Pancreas (tissue), 10 donors: ENCODE measurements at regions not wholly inside any gene's neighbourhood (a gene's known extent, or its start where the extent isn't known, plus 50 kb on each side); places are given as distances from the start of the nearest gene placed in this dataset.
A peak's percentile ranks its signal among the peaks of the same experiment; 100 is the strongest.

ENCODE experiments used
- ATAC-seq, 4 donors: fragments of 200-7000 bp; cut with Tn5 transposase; one replicate each; pipeline versions ENCODE4 v1.8.0 to v1.9.1; 2020; ENCODE audit warnings: mild to moderate bottlenecking in 4 of 4, moderate library complexity in 4 of 4
- DNase-seq, 6 donors: peaks; one replicate each; pipeline ENCODE4 v3.0.0-alpha.2; 2020
- FAIRE-seq: peaks from 2 replicates; lab custom pipeline; 2012; peaks lifted over from hg19 to GRCh38; lab: Jason Lieb, UNC
- H3K27ac ChIP-seq, 4 donors: fragments of 200-600 bp; sonication (generic); 1 replicate in 3 of 4; 2 replicates in 1 of 4; pipeline versions ENCODE4 v1.5.0 to v1.8.0; 2020
- H3K27me3 ChIP-seq, 4 donors: fragments of 200-600 bp; one replicate each; pipeline ENCODE4 v1.8.0; 2021
- H3K36me3 ChIP-seq, 3 donors: fragments of 200-600 bp; sonication (generic) in 1 of 3; one replicate each; pipeline versions ENCODE4 v1.5.0 to v1.8.0; 2020 to 2021
- H3K4me1 ChIP-seq, 3 donors: fragments of 200-600 bp; one replicate each; pipeline ENCODE4 v1.8.0; 2021
- H3K4me3 ChIP-seq, 4 donors: fragments of 200-600 bp; sonication (generic) in 2 of 4; one replicate each; pipeline versions ENCODE4 v1.5.0 to v1.8.0; 2020 to 2021
- H3K9me3 ChIP-seq, 4 donors: fragments of 200-600 bp; one replicate each; pipeline ENCODE4 v1.8.0; 2021
- CTCF ChIP-seq, 4 donors: fragments of 200-600 bp; sonication (generic) in 3 of 4; IDR thresholded peaks; one replicate each; pipeline versions ENCODE4 v1.5.0 to v1.8.0; 2021; ENCODE audit warnings: antibody characterized with exemption in 4 of 4
- WGBS, 2 donors: extraction: QIAGEN DNeasy Blood & Tissue Kit; methylation state at CpG; one replicate each; pipeline ENCODE4 v1.1.7; 2013; 5-methylcytosine and 5-hydroxymethylcytosine counted together
- intact Hi-C, 3 donors: fragments of 100-400 bp; cut with DNase I; formaldehyde crosslinking; loops; one replicate each; pipeline versions ENCODE4 v1.11.1 to v1.14.2; 2022
- donor health status: healthy with polysubstance abuse.
- donor health status: DM: no; HTN: no; CAD: no; lungs with moderate emphysema.
- donor health status: DM: no; HTN: no; CAD: no.
- donor health status: control.
- donor health status: control.
- donor health status: Bipolar disorder and iron deficiency.
- donor health status: DM: yes; HTN: yes; CAD: no.
- donor health status: DM: no; HTN: no; CAD: no.
- donor health status: DM: no; HTN: no; CAD: no.
- donor health status: DM: yes; HTN: yes; CAD: no.

- TF ChIP-seq CTCF (IDR thresholded peaks at IDR 0.05): no peak
- H3K27me3 ChIP-seq: no peaks in the 10 kb centered on the region
- no peak for FAIRE-seq
- no peak overlapping the region for H3K4me3 ChIP-seq
- ATAC-seq: no peak
- no peaks in the 10 kb centered on the region for H3K9me3 ChIP-seq
- H3K4me1 ChIP-seq: no peaks in the 10 kb centered on the region
- no peak overlapping the region for H3K27ac ChIP-seq
- WGBS, 2 donors: 81 to 90% methylated on average over 14 of the region's 14 CpGs
- H3K36me3 ChIP-seq: no peaks in the 10 kb centered on the region
- intact Hi-C loops: no loop called here
- DNase-seq: no peak
Observed at GRCh38 chr12:116502141-116502725, 56.9 kb upstream of the MAP1LC3B2 start.

GRCh38 chr12:116502989-116503496 lies 56.1 kb upstream of the MAP1LC3B2 start:
- H3K4me1 ChIP-seq: no peaks in the 10 kb centered on the region
- H3K9me3 ChIP-seq: no peaks in the 10 kb centered on the region
- DNase-seq (no peak), FAIRE-seq (no peak), ATAC-seq (no peak)
- intact Hi-C loops: no loop called here
- no peak overlapping the region for H3K4me3 ChIP-seq
- H3K27me3 ChIP-seq: no peaks in the 10 kb centered on the region
- TF ChIP-seq CTCF (IDR thresholded peaks at IDR 0.05): no peak
- H3K27ac ChIP-seq: no peak overlapping the region
- H3K36me3 ChIP-seq: no peaks in the 10 kb centered on the region
- 69% methylated on average over 9 of the region's 9 CpGs for WGBS, 2 donors

- Histone ChIP-seq H3K27ac (no peak overlapping the region), H3K36me3 (no peaks in the 10 kb centered on the region), H3K27me3 (no peaks in the 10 kb centered on the region), H3K9me3 (no peaks in the 10 kb centered on the region), H3K4me1 (no peaks in the 10 kb centered on the region), H3K4me3 (no peak overlapping the region)
- DNase-seq (no peak), FAIRE-seq (no peak), ATAC-seq (no peak)
- TF ChIP-seq CTCF (IDR thresholded peaks at IDR 0.05): no peak
- WGBS, 2 donors: 65 to 68% methylated on average over 4 of the region's 4 CpGs
- intact Hi-C loops: no loop called here
Observed at GRCh38 chr12:116504438-116504837, 54.7 kb upstream of the MAP1LC3B2 start.

GRCh38 chr12:116506697-116507064 lies 52.5 kb upstream of the MAP1LC3B2 start:
- intact Hi-C loops: no loop called here
- Histone ChIP-seq H3K4me1 (no peaks in the 10 kb centered on the region), H3K27ac (peak overlapping the region in 2 of 4 donors; percentile 19 to 35), H3K27me3 (no peaks in the 10 kb centered on the region), H3K4me3 (peak overlapping the region in 1 of 4 donors; percentile 8), H3K36me3 (no peaks in the 10 kb centered on the region), H3K9me3 (no peaks in the 10 kb centered on the region)
- no peak for TF ChIP-seq CTCF (IDR thresholded peaks at IDR 0.05)
- ATAC-seq: peak; percentile 31 to 60 (median 47)
- DNase-seq: no peak
- FAIRE-seq: no peak
- 33 to 34% methylated on average over 6 of the region's 6 CpGs for WGBS, 2 donors
